CD4-positive, alpha-beta T cell (primary cell): ENCODE measurements at regions not wholly inside any gene's neighbourhood (a gene's known extent, or its start where the extent isn't known, plus 50 kb on each side); places are given as distances from the start of the nearest gene placed in this dataset.

Source experiments
- ATAC-seq: fragments of 200-7000 bp; cut with Tn5 transposase; one replicate; pipeline ENCODE4 v1.10.0; 2022; ENCODE audit warnings: mild to moderate bottlenecking; ENCODE audit not compliant: poor library complexity
- CTCF ChIA-PET: fragments of 350-600 bp; sonication (Branson Sonifier 250); formaldehyde crosslinking; loops from one replicate; lab custom pipeline; 2021; ENCODE audit warnings: antibody characterized with exemption, inconsistent platforms; lab: Charles Lee
- POLR2A ChIA-PET: fragments of 350-600 bp; sonication (Branson Sonifier 250); formaldehyde crosslinking; loops from one replicate; lab custom pipeline; 2021; ENCODE audit warnings: antibody characterized with exemption, inconsistent platforms; lab: Charles Lee
- DNase-seq, 14 experiments: peaks; one replicate each; pipeline ENCODE4 v3.0.0-alpha.2; 2013 to 2020; ENCODE audit warnings: mixed read lengths in 2 of 14
- H3K27ac ChIP-seq, 2 donors: one replicate each; pipeline versions ENCODE4 v1.5.1 to v1.7.0; 2013; ENCODE audit warnings: low read length in 2 of 2, low read depth in 1 of 2, mild to moderate bottlenecking in 1 of 2
- H3K27me3 ChIP-seq, 2 experiments: 1 replicate in 1 of 2; 2 replicates in 1 of 2; pipeline versions ENCODE4 v1.6.1 to v1.7.0; 2013; ENCODE audit warnings: low read length in 2 of 2, control low read depth in 1 of 2, mild to moderate bottlenecking in 1 of 2, moderate library complexity in 1 of 2; ENCODE audit not compliant: insufficient read depth in 2 of 2, control insufficient read depth in 1 of 2
- H3K36me3 ChIP-seq: one replicate; pipeline ENCODE4 v1.6.1; 2013; ENCODE audit warnings: low read length, control low read depth; ENCODE audit not compliant: insufficient read depth
- H3K4me1 ChIP-seq: one replicate; pipeline ENCODE4 v1.6.1; 2013; ENCODE audit warnings: low read length, control low read depth; ENCODE audit not compliant: insufficient read depth
- H3K4me3 ChIP-seq: one replicate; pipeline ENCODE4 v1.5.1; 2013; ENCODE audit warnings: mild to moderate bottlenecking, low read length, moderate library complexity
- H3K9me3 ChIP-seq, 2 experiments: 1 replicate in 1 of 2; 2 replicates in 1 of 2; pipeline versions ENCODE4 v1.6.1 to v1.7.0; 2013; ENCODE audit warnings: low read length in 2 of 2, mild to moderate bottlenecking in 2 of 2, control low read depth in 1 of 2, moderate library complexity in 1 of 2; ENCODE audit not compliant: control insufficient read depth in 1 of 2, insufficient read depth in 1 of 2
- H3K27ac Mint-ChIP-seq: one replicate; pipeline ENCODE4 v1.8.0; 2020; ENCODE audit warnings: mixed read lengths
- H3K27me3 Mint-ChIP-seq: one replicate; pipeline ENCODE4 v1.8.0; 2021; ENCODE audit warnings: mixed read lengths
- H3K36me3 Mint-ChIP-seq: one replicate; pipeline ENCODE4 v1.8.0; 2021; ENCODE audit warnings: low read depth, mixed read lengths
- H3K4me1 Mint-ChIP-seq: one replicate; pipeline ENCODE4 v1.8.0; 2021; ENCODE audit warnings: low read depth, mixed read lengths
- H3K4me3 Mint-ChIP-seq: one replicate; pipeline ENCODE4 v1.8.0; 2020; ENCODE audit warnings: mild to moderate bottlenecking, mixed read lengths
- H3K9me3 Mint-ChIP-seq: one replicate; pipeline ENCODE4 v1.8.0; 2020; ENCODE audit warnings: mixed read lengths
- CTCF ChIP-seq: fragments of 200-600 bp; IDR thresholded peaks from one replicate; pipeline ENCODE4 v1.8.0; 2022; ENCODE audit warnings: antibody characterized with exemption, mild to moderate bottlenecking
- intact Hi-C, 2 experiments: fragments of 100-400 bp; cut with DNase I in 1 of 2; cut with micrococcal nuclease in 1 of 2; formaldehyde crosslinking; loops; one replicate each; pipeline versions ENCODE4 v1.15.1 to v1.9.0; 2023 to 2025; cut with DNase I, micrococcal nuclease

GRCh38 chr12:42922505-42922850, 332.9 kb upstream of the PRICKLE1 start:
- ChIA-PET CTCF (no interaction called here), POLR2A (no interaction called here)
- no peak overlapping the region for H3K27ac ChIP-seq
- Mint-ChIP-seq H3K4me1 (no peaks in the 10 kb centered on the region), H3K27ac (no peak overlapping the region), H3K4me3 (no peak overlapping the region), H3K9me3 (peaks cover 4% of the 10 kb centered on the region), H3K36me3 (no peaks in the 10 kb centered on the region), H3K27me3 (no peaks in the 10 kb centered on the region)
- ATAC-seq, result no peak
- no peaks in the 10 kb centered on the region for H3K27me3 ChIP-seq
- intact Hi-C loops, result no loop called here
- TF ChIP-seq CTCF, result no peak
- H3K4me1 ChIP-seq, result no peaks in the 10 kb centered on the region
- H3K4me3 ChIP-seq, result no peak overlapping the region
- no peaks in the 10 kb centered on the region for H3K9me3 ChIP-seq
- no peak for DNase-seq
- no peaks in the 10 kb centered on the region for H3K36me3 ChIP-seq

- ATAC-seq, result no peak
- H3K9me3 Mint-ChIP-seq, result peaks cover 2% of the 10 kb centered on the region
- no peaks in the 10 kb centered on the region for H3K36me3 ChIP-seq
- no peak overlapping the region for H3K27ac Mint-ChIP-seq
- no peak overlapping the region for H3K27ac ChIP-seq
- H3K27me3 Mint-ChIP-seq, result no peaks in the 10 kb centered on the region
- intact Hi-C loops, result no loop called here
- H3K4me1 Mint-ChIP-seq, result no peaks in the 10 kb centered on the region
- H3K9me3 ChIP-seq, result no peaks in the 10 kb centered on the region
- no peaks in the 10 kb centered on the region for H3K27me3 ChIP-seq
- no peaks in the 10 kb centered on the region for H3K4me1 ChIP-seq
- no peak overlapping the region for H3K4me3 ChIP-seq
- POLR2A ChIA-PET, result no interaction called here
- no peak for DNase-seq
- TF ChIP-seq CTCF, result no peak
- H3K36me3 Mint-ChIP-seq, result no peaks in the 10 kb centered on the region
- CTCF ChIA-PET, result no interaction called here
- no peak overlapping the region for H3K4me3 Mint-ChIP-seq
Measured at GRCh38 chr12:42921741-42922504, 332.4 kb upstream of the PRICKLE1 start.

GRCh38 chr12:42919691-42920090, 330.1 kb upstream of the PRICKLE1 start:
- Mint-ChIP-seq H3K4me3 (no peak overlapping the region), H3K4me1 (no peaks in the 10 kb centered on the region), H3K9me3 (peaks cover 3% of the 10 kb centered on the region), H3K27me3 (no peaks in the 10 kb centered on the region), H3K27ac (no peak overlapping the region), H3K36me3 (no peaks in the 10 kb centered on the region)
- no peaks in the 10 kb centered on the region for H3K4me1 ChIP-seq
- H3K9me3 ChIP-seq, result no peaks in the 10 kb centered on the region
- no peak overlapping the region for H3K4me3 ChIP-seq
- no peaks in the 10 kb centered on the region for H3K36me3 ChIP-seq
- no peak for TF ChIP-seq CTCF
- ATAC-seq, result no peak
- ChIA-PET POLR2A (no interaction called here), CTCF (no interaction called here)
- no peak overlapping the region for H3K27ac ChIP-seq
- DNase-seq, result no peak
- no peaks in the 10 kb centered on the region for H3K27me3 ChIP-seq
- intact Hi-C loops, result no loop called here
